GM12891 (cell line): ENCODE measurements at regions not wholly inside any gene's neighbourhood (a gene's known extent, or its start where the extent isn't known, plus 50 kb on each side); places are given as distances from the start of the nearest gene placed in this dataset.

ENCODE experiments used
- POLR2A ChIP-seq: IDR thresholded peaks from 2 replicates; pipeline ENCODE4 v1.6.1; 2011; ENCODE audit warnings: low read depth, low read length, control low read depth
- POLR2AphosphoS5 ChIP-seq: IDR thresholded peaks from 2 replicates; pipeline ENCODE4 v1.6.1; 2011; ENCODE audit warnings: low read depth, low read length, control low read depth
- POU2F2 ChIP-seq: IDR thresholded peaks from 2 replicates; pipeline ENCODE4 v1.6.1; 2011; ENCODE audit warnings: low read depth, mild to moderate bottlenecking, control low read depth, low read length, moderate library complexity
- TAF1 ChIP-seq: IDR thresholded peaks from 2 replicates; pipeline ENCODE4 v1.6.1; 2011; ENCODE audit warnings: low read depth, low read length, control low read depth

DNA sequence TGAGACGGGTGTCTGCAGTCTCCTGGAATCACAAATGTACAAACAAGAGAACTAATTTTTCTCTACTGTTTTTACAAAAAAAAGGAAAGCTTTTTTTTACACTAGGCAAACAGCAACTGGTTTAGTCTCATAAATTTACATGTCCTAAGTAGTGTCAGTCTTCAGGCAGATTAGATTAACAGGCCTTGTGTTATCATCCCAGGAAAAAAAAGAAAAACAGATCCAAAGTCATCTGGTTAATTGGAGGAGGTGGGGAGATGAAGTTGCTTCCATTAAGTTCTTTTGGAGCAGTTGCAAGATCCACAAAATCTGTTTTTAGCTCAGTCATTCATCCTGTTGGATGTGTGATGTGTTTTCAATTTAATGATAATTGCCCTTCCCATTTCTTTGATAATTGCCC, 363.5 kb upstream of the ADGRL2 start:
- no peak for TF ChIP-seq POLR2A
- TF ChIP-seq POLR2AphosphoS5: no peak
- TF ChIP-seq TAF1: no peak
- no peak for TF ChIP-seq POU2F2
